ENCODE measurements at regions not wholly inside any gene's neighbourhood (a gene's known extent, or its start where the extent isn't known, plus 50 kb on each side); places are given as distances from the start of the nearest gene placed in this dataset.

DNA sequence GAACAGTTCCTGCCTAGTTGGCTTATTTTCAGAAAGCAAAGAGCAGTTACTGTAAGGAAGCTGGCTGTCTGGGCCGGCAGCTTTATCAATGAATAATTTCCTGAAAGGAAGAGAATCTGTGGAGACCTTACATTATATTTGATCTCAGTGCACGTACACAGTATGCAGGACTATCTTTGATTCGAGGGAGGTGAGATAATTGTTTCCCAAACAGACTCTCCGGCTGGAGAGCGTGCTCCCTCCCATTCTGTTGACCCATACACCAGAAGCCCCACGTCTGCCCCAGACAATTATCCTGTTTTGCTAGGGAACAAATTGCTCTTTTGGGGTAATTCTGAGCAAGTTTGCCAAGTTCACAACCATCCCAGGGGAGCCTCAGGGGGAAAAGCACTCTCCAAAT lies 1115.0 kb downstream of the VRK1 start:
- TF ChIP-seq, protein P1, sequence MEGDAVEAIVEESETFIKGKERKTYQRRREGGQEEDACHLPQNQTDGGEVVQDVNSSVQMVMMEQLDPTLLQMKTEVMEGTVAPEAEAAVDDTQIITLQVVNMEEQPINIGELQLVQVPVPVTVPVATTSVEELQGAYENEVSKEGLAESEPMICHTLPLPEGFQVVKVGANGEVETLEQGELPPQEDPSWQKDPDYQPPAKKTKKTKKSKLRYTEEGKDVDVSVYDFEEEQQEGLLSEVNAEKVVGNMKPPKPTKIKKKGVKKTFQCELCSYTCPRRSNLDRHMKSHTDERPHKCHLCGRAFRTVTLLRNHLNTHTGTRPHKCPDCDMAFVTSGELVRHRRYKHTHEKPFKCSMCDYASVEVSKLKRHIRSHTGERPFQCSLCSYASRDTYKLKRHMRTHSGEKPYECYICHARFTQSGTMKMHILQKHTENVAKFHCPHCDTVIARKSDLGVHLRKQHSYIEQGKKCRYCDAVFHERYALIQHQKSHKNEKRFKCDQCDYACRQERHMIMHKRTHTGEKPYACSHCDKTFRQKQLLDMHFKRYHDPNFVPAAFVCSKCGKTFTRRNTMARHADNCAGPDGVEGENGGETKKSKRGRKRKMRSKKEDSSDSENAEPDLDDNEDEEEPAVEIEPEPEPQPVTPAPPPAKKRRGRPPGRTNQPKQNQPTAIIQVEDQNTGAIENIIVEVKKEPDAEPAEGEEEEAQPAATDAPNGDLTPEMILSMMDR (IDR thresholded peaks at IDR 0.05), result no peak
- TF ChIP-seq EP300 (IDR thresholded peaks at IDR 0.05), result no peak
